T-helper 2 cell (primary cell): ENCODE measurements at regions not wholly inside any gene's neighbourhood (a gene's known extent, or its start where the extent isn't known, plus 50 kb on each side); places are given as distances from the start of the nearest gene placed in this dataset.

Source experiments
- DNase-seq, 5 experiments: peaks; one replicate each; pipeline versions ENCODE4 v3.0.0 to v3.0.0-alpha.2; 2012 to 2022

- DNase-seq: no peak
These were observed 283.5 kb downstream of the LRATD1 start for GRCh38 chr2:14915983-14916382.

GRCh38 chr2:14923820-14924580 is 291.5 kb downstream of the LRATD1 start:
- no peak for DNase-seq

GRCh38 chr2:14925471-14925870 is 293.0 kb downstream of the LRATD1 start:
- DNase-seq: no peak

- no peak for DNase-seq
These were observed 294.6 kb downstream of the LRATD1 start for GRCh38 chr2:14927021-14927564.

- no peak for DNase-seq
These were observed 295.5 kb downstream of the LRATD1 start for GRCh38 chr2:14928056-14928455.

- DNase-seq: no peak
These were observed 297.9 kb downstream of the LRATD1 start for GRCh38 chr2:14930441-14930840.

GRCh38 chr2:14932285-14932684 is 299.8 kb downstream of the LRATD1 start:
- DNase-seq: no peak

- no peak for DNase-seq
These were observed 301.2 kb downstream of the LRATD1 start for GRCh38 chr2:14933753-14934152.

GRCh38 chr2:14936426-14936825 is 303.9 kb downstream of the LRATD1 start:
- DNase-seq: no peak

GRCh38 chr2:14937336-14937735 is 304.8 kb downstream of the LRATD1 start:
- DNase-seq: no peak

GRCh38 chr2:14941151-14941631 is 308.7 kb downstream of the LRATD1 start:
- no peak for DNase-seq

GRCh38 chr2:14942987-14943386 is 310.5 kb downstream of the LRATD1 start:
- no peak for DNase-seq

GRCh38 chr2:14944562-14945346 is 312.2 kb downstream of the LRATD1 start:
- no peak for DNase-seq

- no peak for DNase-seq
These were observed 319.2 kb downstream of the LRATD1 start for GRCh38 chr2:14951569-14952285.

GRCh38 chr2:14952400-14952963 is 320.0 kb downstream of the LRATD1 start:
- no peak for DNase-seq

GRCh38 chr2:14960686-14961324 is 328.3 kb downstream of the LRATD1 start:
- DNase-seq: no peak

- DNase-seq: no peak
These were observed 335.2 kb downstream of the LRATD1 start for GRCh38 chr2:14967729-14968128.

GRCh38 chr2:14975381-14975780 is 342.9 kb downstream of the LRATD1 start:
- no peak for DNase-seq

GRCh38 chr2:14977021-14977420 is 344.5 kb downstream of the LRATD1 start:
- no peak for DNase-seq

- no peak for DNase-seq
These were observed 346.3 kb downstream of the LRATD1 start for GRCh38 chr2:14978845-14979244.

- DNase-seq: no peak
These were observed 350.3 kb downstream of the LRATD1 start for GRCh38 chr2:14982790-14983189.

GRCh38 chr2:14988600-14988999 is 356.1 kb downstream of the LRATD1 start:
- DNase-seq: no peak
